Testis (tissue), 2 donors: ENCODE measurements at regions not wholly inside any gene's neighbourhood (a gene's known extent, or its start where the extent isn't known, plus 50 kb on each side); places are given as distances from the start of the nearest gene placed in this dataset.

Experiments used
- DNase-seq: peaks from one replicate; pipeline ENCODE4 v3.0.0-alpha.2; 2019
- H3K27ac ChIP-seq, 2 donors: fragments of 200-600 bp; sonication (generic); one replicate each; pipeline ENCODE4 v1.5.1; 2019
- H3K27me3 ChIP-seq: fragments of 200-600 bp; sonication (generic); one replicate; pipeline ENCODE4 v1.5.1; 2019
- H3K36me3 ChIP-seq: fragments of 200-600 bp; sonication (generic); one replicate; pipeline ENCODE4 v1.5.1; 2017; ENCODE audit warnings: low read depth; ENCODE audit errors: missing control alignments
- H3K4me1 ChIP-seq: fragments of 200-600 bp; sonication (generic); one replicate; pipeline ENCODE4 v1.5.1; 2019
- H3K4me3 ChIP-seq, 2 donors: fragments of 200-600 bp; sonication (generic); one replicate each; pipeline ENCODE4 v1.5.1; 2017 to 2019
- H3K9me3 ChIP-seq: fragments of 200-600 bp; sonication (generic); one replicate; pipeline ENCODE4 v1.5.1; 2017
- POLR2A ChIP-seq: fragments of 450-650 bp; IDR thresholded peaks from one replicate; pipeline ENCODE4 v1.6.1; 2017; ENCODE audit warnings: antibody characterized with exemption, mild to moderate bottlenecking, moderate library complexity
- WGBS, 2 donors: methylation state at CpG; one replicate each; pipeline ENCODE4 v1.1.5; 2018; 5-methylcytosine and 5-hydroxymethylcytosine counted together
- intact Hi-C: fragments of 100-400 bp; cut with DNase I; formaldehyde crosslinking; loops from one replicate; pipeline ENCODE4 v1.15.1; 2023; ENCODE audit warnings: low total_unique reads
- TF ChIP-seq, protein P1 (sequence below), 3 experiments: fragments of 450-650 bp in 2 of 3; fragments of 200-600 bp in 1 of 3; sonication (generic) in 1 of 3; IDR thresholded peaks; one replicate each; pipeline ENCODE4 v1.5.1; 2016 to 2019; ENCODE audit warnings: antibody characterized with exemption in 3 of 3, mild to moderate bottlenecking in 2 of 3, moderate library complexity in 1 of 3

DNA sequence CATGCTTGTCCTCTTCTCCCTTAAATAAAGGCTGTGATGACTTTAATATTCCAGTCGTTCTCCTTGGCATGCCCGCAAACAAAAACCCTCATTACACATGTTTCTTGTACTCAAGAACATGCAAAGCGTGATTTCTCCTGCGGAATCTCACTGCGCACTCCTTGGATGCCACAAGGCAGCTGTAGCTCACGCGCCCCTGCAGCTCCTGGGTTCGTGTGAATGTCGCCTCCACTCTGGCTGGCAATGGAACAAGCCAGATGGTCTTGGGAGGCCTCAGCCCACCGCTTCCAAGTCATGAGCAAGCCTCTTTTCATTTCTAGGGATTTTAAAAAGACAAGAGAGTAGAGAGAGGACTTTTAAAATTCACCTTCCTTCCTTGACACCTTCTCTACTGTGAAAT, 403.8 kb downstream of the PCNX1 start:
- intact Hi-C loops, result no loop called here
- DNase-seq, result no peak
- H3K4me3 ChIP-seq, result no peak overlapping the region
- no peaks in the 10 kb centered on the region for H3K9me3 ChIP-seq
- WGBS, 2 donors, result 87 to 88% methylated on average over 10 of the region's 10 CpGs
- no peaks in the 10 kb centered on the region for H3K36me3 ChIP-seq
- no peak overlapping the region for H3K27ac ChIP-seq
- H3K4me1 ChIP-seq, result no peaks in the 10 kb centered on the region
- no peaks in the 10 kb centered on the region for H3K27me3 ChIP-seq
- TF ChIP-seq POLR2A, result no peak
- TF ChIP-seq, protein P1, sequence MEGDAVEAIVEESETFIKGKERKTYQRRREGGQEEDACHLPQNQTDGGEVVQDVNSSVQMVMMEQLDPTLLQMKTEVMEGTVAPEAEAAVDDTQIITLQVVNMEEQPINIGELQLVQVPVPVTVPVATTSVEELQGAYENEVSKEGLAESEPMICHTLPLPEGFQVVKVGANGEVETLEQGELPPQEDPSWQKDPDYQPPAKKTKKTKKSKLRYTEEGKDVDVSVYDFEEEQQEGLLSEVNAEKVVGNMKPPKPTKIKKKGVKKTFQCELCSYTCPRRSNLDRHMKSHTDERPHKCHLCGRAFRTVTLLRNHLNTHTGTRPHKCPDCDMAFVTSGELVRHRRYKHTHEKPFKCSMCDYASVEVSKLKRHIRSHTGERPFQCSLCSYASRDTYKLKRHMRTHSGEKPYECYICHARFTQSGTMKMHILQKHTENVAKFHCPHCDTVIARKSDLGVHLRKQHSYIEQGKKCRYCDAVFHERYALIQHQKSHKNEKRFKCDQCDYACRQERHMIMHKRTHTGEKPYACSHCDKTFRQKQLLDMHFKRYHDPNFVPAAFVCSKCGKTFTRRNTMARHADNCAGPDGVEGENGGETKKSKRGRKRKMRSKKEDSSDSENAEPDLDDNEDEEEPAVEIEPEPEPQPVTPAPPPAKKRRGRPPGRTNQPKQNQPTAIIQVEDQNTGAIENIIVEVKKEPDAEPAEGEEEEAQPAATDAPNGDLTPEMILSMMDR (IDR thresholded peaks at IDR 0.05), result no peak

DNA sequence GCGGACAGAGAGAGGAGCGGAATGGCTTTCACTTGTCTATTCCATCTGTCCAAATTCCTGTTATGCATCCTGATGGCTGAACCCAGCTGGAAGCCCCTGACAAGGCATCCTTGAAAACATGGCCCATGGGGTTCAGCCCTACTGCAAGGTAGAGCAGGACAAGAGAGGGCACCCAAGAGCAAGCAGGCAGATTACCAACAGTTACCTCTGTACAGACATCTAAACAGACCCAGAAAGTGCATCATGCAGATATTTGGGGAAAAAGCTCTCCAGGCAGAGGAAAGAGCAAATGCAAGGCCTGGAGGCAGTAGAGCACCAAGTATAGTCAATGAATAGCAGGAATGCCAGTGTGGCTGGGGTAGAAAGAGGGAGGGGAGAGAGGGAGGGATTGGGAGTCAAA, 407.5 kb downstream of the PCNX1 start:
- Histone ChIP-seq H3K36me3 (no peaks in the 10 kb centered on the region), H3K27me3 (no peaks in the 10 kb centered on the region), H3K4me3 (no peak overlapping the region), H3K4me1 (peaks cover 7% of the 10 kb centered on the region), H3K9me3 (no peaks in the 10 kb centered on the region), H3K27ac (no peak overlapping the region)
- intact Hi-C loops, result no loop called here
- WGBS, 2 donors, result 83 to 97% methylated on average over 2 of the region's 2 CpGs
- TF ChIP-seq, protein P1 (IDR thresholded peaks at IDR 0.05), result no peak
- no peak for DNase-seq

DNA sequence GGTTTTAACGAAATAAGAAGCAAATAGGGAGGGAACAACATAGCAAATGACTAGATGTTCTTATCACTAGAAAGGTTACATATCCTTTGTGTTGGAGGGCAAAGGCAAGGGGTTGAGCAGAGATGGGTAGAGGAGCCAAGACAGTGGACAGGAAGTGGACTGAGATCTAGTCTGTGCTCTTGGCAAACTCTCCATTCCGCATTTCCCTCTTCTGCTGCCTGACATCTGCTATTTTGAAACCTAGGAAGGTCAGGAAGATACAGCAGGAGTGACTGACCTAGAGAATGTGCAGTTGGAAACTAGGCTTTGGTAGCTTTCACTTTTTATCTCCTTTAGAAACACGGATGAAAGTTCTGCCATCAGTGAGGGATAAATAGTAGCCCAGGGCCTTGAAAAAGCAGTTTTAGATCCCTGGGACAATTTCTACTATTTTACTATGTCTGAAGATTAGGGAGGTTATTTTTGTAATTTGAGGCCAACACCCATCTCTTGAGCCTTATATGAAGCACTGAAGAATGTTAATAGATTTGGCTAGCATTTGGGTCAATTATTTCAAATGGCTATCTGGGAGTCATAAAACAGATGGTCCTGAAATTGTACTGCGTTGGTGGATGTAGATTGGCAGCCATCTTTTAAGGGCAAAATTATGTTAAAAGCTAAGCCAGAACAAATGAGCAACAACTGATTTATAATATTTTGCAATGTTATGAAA, 410.3 kb downstream of the PCNX1 start:
- no peak overlapping the region for H3K4me3 ChIP-seq
- H3K27ac ChIP-seq, result peak overlapping the region in 1 of 2 donors; percentile 27
- H3K9me3 ChIP-seq, result no peaks in the 10 kb centered on the region
- 35 to 47% methylated on average over 4 of the region's 4 CpGs for WGBS, 2 donors
- H3K36me3 ChIP-seq, result no peaks in the 10 kb centered on the region
- DNase-seq, result no peak
- H3K27me3 ChIP-seq, result no peaks in the 10 kb centered on the region
- TF ChIP-seq, protein P1 (IDR thresholded peaks at IDR 0.05), result no peak
- no peak for TF ChIP-seq POLR2A
- intact Hi-C loops, result no loop called here
- H3K4me1 ChIP-seq, result peaks cover 14% of the 10 kb centered on the region

DNA sequence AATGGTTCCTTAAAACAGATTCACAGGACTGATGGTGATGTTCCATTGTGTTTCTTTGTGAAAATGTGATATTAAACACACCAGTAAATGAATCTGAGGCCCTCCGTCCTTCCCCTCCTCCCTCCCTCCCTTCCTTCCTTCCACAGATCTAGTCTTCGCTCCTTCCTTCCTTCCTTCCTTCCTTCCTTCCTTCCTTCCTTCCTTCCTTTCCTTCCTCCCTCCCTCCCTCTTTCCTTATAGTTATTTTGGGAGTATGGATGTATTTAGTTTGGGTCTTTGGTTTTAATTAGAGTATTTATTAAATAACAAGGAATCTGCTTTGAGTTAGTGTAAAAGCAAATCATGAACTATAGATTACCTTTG, 410.8 kb downstream of the PCNX1 start:
- no peak for TF ChIP-seq POLR2A
- TF ChIP-seq, protein P1 (IDR thresholded peaks at IDR 0.05), result no peak
- 75 to 84% methylated on average over 2 of the region's 2 CpGs for WGBS, 2 donors
- intact Hi-C loops, result no loop called here

DNA sequence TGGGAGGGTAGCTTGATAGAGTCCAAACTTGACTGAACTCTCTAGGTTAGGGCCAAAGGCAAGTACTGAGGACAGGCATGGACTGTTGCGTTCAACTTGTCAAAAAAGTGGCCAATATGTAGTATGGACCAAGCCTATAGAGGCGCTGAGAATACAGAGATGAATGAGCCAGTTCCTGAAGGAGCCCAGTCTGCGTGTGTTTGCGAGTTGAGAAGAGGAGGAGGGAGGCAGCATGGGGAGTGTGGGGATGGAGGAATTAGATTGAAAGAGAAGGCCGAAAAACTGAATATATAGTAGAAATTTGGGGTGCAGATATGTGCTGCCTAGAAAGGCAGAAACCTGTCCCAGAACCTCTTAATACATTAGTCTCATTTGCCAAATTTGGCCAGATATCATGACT, 412.4 kb downstream of the PCNX1 start:
- Histone ChIP-seq H3K4me3 (peak overlapping the region; percentile 92 to 98), H3K9me3 (no peaks in the 10 kb centered on the region), H3K27ac (peak overlapping the region; percentile 98 to 99), H3K4me1 (peaks cover 22% of the 10 kb centered on the region), H3K36me3 (no peaks in the 10 kb centered on the region), H3K27me3 (no peaks in the 10 kb centered on the region)
- WGBS, 2 donors, result 8 to 15% methylated on average over 5 of the region's 5 CpGs
- no peak for TF ChIP-seq POLR2A
- TF ChIP-seq, protein P1 (IDR thresholded peaks at IDR 0.05), result no peak
- intact Hi-C loops, result no loop called here
- DNase-seq, result peak; percentile 31

More for the DNA sequence above, 410.8 kb downstream of the PCNX1 start:
- H3K4me1 ChIP-seq, result peaks cover 20% of the 10 kb centered on the region
- H3K36me3 ChIP-seq, result no peaks in the 10 kb centered on the region
- no peaks in the 10 kb centered on the region for H3K9me3 ChIP-seq
- H3K4me3 ChIP-seq, result no peak overlapping the region
- peak overlapping the region in 1 of 2 donors; percentile 27 for H3K27ac ChIP-seq
- no peak for DNase-seq
- H3K27me3 ChIP-seq, result no peaks in the 10 kb centered on the region
